Neural progenitor cell (in vitro differentiated cells): ENCODE measurements at regions not wholly inside any gene's neighbourhood (a gene's known extent, or its start where the extent isn't known, plus 50 kb on each side); places are given as distances from the start of the nearest gene placed in this dataset.

Experiments
- CTCF ChIP-seq: fragments of 200-600 bp; sonication (generic); IDR thresholded peaks from 2 replicates; pipeline ENCODE4 v1.5.1; 2017; ENCODE audit warnings: antibody characterized with exemption, mild to moderate bottlenecking
- EZH2 ChIP-seq: fragments of 200-600 bp; sonication (generic); IDR thresholded peaks from 2 replicates; pipeline ENCODE4 v1.6.1; 2017; ENCODE audit warnings: antibody characterized with exemption, mild to moderate bottlenecking, moderate library complexity

- TF ChIP-seq CTCF (no peak), EZH2 (no peak)
Observed at GRCh38 chr1:187078916-187079315, 250.2 kb downstream of the PLA2G4A start.
